Neutrophil (primary cell): ENCODE measurements at regions not wholly inside any gene's neighbourhood (a gene's known extent, or its start where the extent isn't known, plus 50 kb on each side); places are given as distances from the start of the nearest gene placed in this dataset.

Experiments
- H3K27ac ChIP-seq: fragments of 200-600 bp; sonication (generic); 2 replicates; pipeline ENCODE4 v1.5.1; 2016; ENCODE audit warnings: mild to moderate bottlenecking, moderate library complexity
- H3K27me3 ChIP-seq: fragments of 200-600 bp; sonication (generic); 2 replicates; pipeline ENCODE4 v1.6.0; 2016; ENCODE audit warnings: mild to moderate bottlenecking
- H3K36me3 ChIP-seq: fragments of 200-600 bp; sonication (generic); 2 replicates; pipeline ENCODE4 v1.5.1; 2017
- H3K4me1 ChIP-seq, 2 experiments: fragments of 200-600 bp in 1 of 2; sonication (generic) in 1 of 2; 1 replicate in 1 of 2; 2 replicates in 1 of 2; pipeline versions ENCODE4 v1.5.1 to v1.6.1; 2013 to 2016; ENCODE audit warnings: low read depth in 1 of 2, low read length in 1 of 2, mild to moderate bottlenecking in 1 of 2, moderate library complexity in 1 of 2; ENCODE audit not compliant: control insufficient read depth in 1 of 2, insufficient read depth in 1 of 2
- H3K4me3 ChIP-seq, 2 experiments: fragments of 200-600 bp in 1 of 2; sonication (generic) in 1 of 2; 1 replicate in 1 of 2; 2 replicates in 1 of 2; pipeline ENCODE4 v1.5.1; 2013 to 2016; ENCODE audit warnings: low read depth in 1 of 2, low read length in 1 of 2, mild to moderate bottlenecking in 1 of 2, moderate library complexity in 1 of 2
- H3K9me3 ChIP-seq: fragments of 200-600 bp; sonication (generic); 2 replicates; pipeline ENCODE4 v1.5.1; 2016
- CTCF ChIP-seq: fragments of 200-600 bp; sonication (generic); IDR thresholded peaks from 2 replicates; pipeline ENCODE4 v1.5.1; 2016; ENCODE audit warnings: antibody characterized with exemption

DNA sequence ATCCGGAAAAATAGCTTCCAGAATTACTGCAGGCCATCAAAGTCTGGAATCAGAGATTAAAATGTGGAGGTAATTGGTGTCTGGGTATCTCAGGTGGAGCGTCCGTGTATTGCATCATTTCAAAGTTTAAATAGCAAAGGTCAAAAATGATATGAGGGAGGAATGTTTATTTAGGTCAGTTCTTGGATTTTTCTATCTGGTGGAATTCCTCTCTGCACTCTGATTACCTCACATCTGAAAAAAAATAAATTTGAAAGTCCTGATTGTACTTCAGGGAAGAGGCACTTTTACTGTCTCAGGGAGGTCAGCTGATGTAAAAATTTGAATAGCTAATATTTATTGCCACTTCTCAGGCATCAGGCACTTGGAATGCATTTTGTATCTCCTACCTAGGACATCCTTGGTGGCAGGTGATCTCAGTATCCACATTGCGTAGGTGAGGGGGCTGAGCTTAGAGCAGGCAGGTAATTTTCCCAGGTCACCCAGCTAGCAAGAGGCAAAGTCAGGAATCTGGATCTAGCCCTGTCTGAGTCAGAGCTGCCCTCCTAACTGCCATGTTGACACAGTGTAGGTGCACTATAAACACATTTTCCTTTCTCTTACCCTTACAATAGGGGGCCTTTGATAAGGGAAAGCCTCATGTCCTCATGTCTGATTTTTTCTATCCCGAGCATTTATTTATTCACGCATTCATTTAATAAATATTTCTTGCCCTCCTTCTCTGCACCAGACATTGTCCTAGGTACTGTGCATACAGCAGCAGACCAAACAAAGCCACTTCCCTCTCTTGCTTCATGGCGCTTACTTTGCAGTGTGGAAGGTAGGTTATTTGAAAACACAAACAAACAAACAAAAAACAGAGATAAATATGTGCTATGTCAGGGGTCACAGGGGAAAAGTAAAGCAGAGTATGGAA lies 454.3 kb downstream of the HAPSTR1 start:
- TF ChIP-seq CTCF = no peak
- Histone ChIP-seq H3K4me1 (no peaks in the 10 kb centered on the region), H3K27ac (no peak overlapping the region), H3K4me3 (no peak overlapping the region), H3K9me3 (no peaks in the 10 kb centered on the region), H3K36me3 (no peaks in the 10 kb centered on the region), H3K27me3 (no peaks in the 10 kb centered on the region)

DNA sequence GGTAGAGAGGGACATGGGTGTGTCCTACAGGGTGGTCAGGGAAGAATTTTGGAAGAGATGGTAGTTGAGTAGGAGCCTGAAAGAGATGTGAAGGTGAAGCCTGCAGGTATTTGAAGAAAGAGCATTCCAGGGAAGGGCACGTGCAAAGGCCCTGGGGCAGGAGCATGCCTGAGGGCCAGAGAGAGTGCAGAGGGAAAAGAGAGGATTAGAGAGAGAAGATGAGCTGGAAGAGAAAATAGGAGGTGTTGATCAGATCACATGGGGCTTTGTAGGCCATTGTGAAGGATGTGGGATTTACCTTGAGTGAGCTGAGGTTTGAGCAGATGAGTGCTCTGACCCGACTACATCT lies 455.0 kb downstream of the HAPSTR1 start:
- no peaks in the 10 kb centered on the region for H3K36me3 ChIP-seq
- no peaks in the 10 kb centered on the region for H3K9me3 ChIP-seq
- no peaks in the 10 kb centered on the region for H3K27me3 ChIP-seq
- H3K4me3 ChIP-seq = no peak overlapping the region
- H3K27ac ChIP-seq = no peak overlapping the region
- no peak for TF ChIP-seq CTCF
- H3K4me1 ChIP-seq = no peaks in the 10 kb centered on the region

- no peak overlapping the region for H3K4me3 ChIP-seq
- H3K27me3 ChIP-seq = no peaks in the 10 kb centered on the region
- no peaks in the 10 kb centered on the region for H3K9me3 ChIP-seq
- TF ChIP-seq CTCF = no peak
- no peaks in the 10 kb centered on the region for H3K36me3 ChIP-seq
- no peaks in the 10 kb centered on the region for H3K4me1 ChIP-seq
- no peak overlapping the region for H3K27ac ChIP-seq
Observed at GRCh38 chr16:9549487-9549886, 458.0 kb downstream of the HAPSTR1 start.

- Histone ChIP-seq H3K27ac (no peak overlapping the region), H3K27me3 (no peaks in the 10 kb centered on the region), H3K4me1 (no peaks in the 10 kb centered on the region), H3K4me3 (no peak overlapping the region), H3K36me3 (no peaks in the 10 kb centered on the region), H3K9me3 (no peaks in the 10 kb centered on the region)
- TF ChIP-seq CTCF = no peak
Observed at GRCh38 chr16:9555051-9555450, 463.6 kb downstream of the HAPSTR1 start.

- Histone ChIP-seq H3K27me3 (no peaks in the 10 kb centered on the region), H3K27ac (no peak overlapping the region), H3K9me3 (no peaks in the 10 kb centered on the region), H3K4me3 (no peak overlapping the region), H3K4me1 (no peaks in the 10 kb centered on the region), H3K36me3 (no peaks in the 10 kb centered on the region)
- no peak for TF ChIP-seq CTCF
Observed at GRCh38 chr16:9556949-9557665, 465.7 kb downstream of the HAPSTR1 start.
